DND-41 (cell line): ENCODE measurements at regions not wholly inside any gene's neighbourhood (a gene's known extent, or its start where the extent isn't known, plus 50 kb on each side); places are given as distances from the start of the nearest gene placed in this dataset.

Source experiments
- ATAC-seq: fragments of 200-7000 bp; cut with Tn5 transposase; 3 replicates; pipeline ENCODE4 v1.9.1; 2021; ENCODE audit warnings: low read depth; ENCODE audit not compliant: insufficient read depth
- DNase-seq: peaks from one replicate; pipeline ENCODE4 v3.0.0-alpha.2; 2020
- H2AFZ ChIP-seq: 2 replicates; pipeline ENCODE4 v1.6.0; 2012; ENCODE audit warnings: low read depth, low read length
- H3K27ac ChIP-seq: 2 replicates; pipeline ENCODE4 v1.5.1; 2012; ENCODE audit warnings: low read length, inconsistent platforms
- H3K27me3 ChIP-seq: fragments of 200-600 bp; sonication (generic); 2 replicates; pipeline ENCODE4 v1.6.0; 2012; ENCODE audit warnings: low read length, mild to moderate bottlenecking, inconsistent platforms; ENCODE audit not compliant: insufficient read depth, poor library complexity
- H3K36me3 ChIP-seq: 2 replicates; pipeline ENCODE4 v1.5.1; 2012; ENCODE audit warnings: low read length, inconsistent platforms; ENCODE audit not compliant: insufficient read depth
- H3K4me1 ChIP-seq: 2 replicates; pipeline ENCODE4 v1.5.1; 2012; ENCODE audit warnings: mild to moderate bottlenecking, low read length; ENCODE audit not compliant: insufficient read depth
- H3K4me2 ChIP-seq: 2 replicates; pipeline ENCODE4 v1.6.0; 2012; ENCODE audit warnings: mild to moderate bottlenecking, moderate library complexity, low read length, inconsistent platforms; ENCODE audit not compliant: insufficient read depth
- H3K4me3 ChIP-seq, 2 experiments: fragments of 200-600 bp in 1 of 2; shearing (Covaris generic) in 1 of 2; 2 replicates each; pipeline ENCODE4 v1.5.1; 2012 to 2016; ENCODE audit warnings: inconsistent platforms in 2 of 2, low read length in 2 of 2, mild to moderate bottlenecking in 2 of 2, low read depth in 1 of 2, moderate library complexity in 1 of 2
- H3K79me2 ChIP-seq: 2 replicates; pipeline ENCODE4 v1.6.0; 2012; ENCODE audit warnings: low read length, inconsistent platforms; ENCODE audit not compliant: insufficient read depth
- H3K9ac ChIP-seq: 2 replicates; pipeline ENCODE4 v1.6.0; 2012; ENCODE audit warnings: low read depth, mild to moderate bottlenecking, inconsistent platforms, low read length, moderate library complexity
- H3K9me3 ChIP-seq: 2 replicates; pipeline ENCODE4 v1.5.1; 2012; ENCODE audit warnings: low read length, moderate library complexity, mild to moderate bottlenecking, inconsistent platforms; ENCODE audit not compliant: insufficient read depth, severe bottlenecking
- H4K20me1 ChIP-seq: 2 replicates; pipeline ENCODE4 v1.6.0; 2012; ENCODE audit warnings: low read length; ENCODE audit not compliant: insufficient read depth
- EZH2 ChIP-seq: IDR thresholded peaks from 3 replicates; pipeline ENCODE4 v1.6.1; 2012; ENCODE audit warnings: borderline replicate concordance, low read depth, mild to moderate bottlenecking, moderate library complexity, low read length, inconsistent platforms; ENCODE audit not compliant: severe bottlenecking
- TF ChIP-seq, protein P1 (sequence below): IDR thresholded peaks from 2 replicates; pipeline ENCODE4 v1.5.1; 2012; ENCODE audit warnings: borderline replicate concordance, low read length, moderate library complexity, mild to moderate bottlenecking; ENCODE audit not compliant: poor library complexity, severe bottlenecking; ENCODE audit errors: extremely low read depth

GRCh38 chr2:180312542-180312941, 305.4 kb upstream of the CWC22 start:
- Histone ChIP-seq H3K27me3 (no peaks in the 10 kb centered on the region), H3K9ac (no peak overlapping the region), H3K4me3 (no peak overlapping the region), H3K9me3 (no peaks in the 10 kb centered on the region), H4K20me1 (no peaks in the 10 kb centered on the region), H3K27ac (no peak overlapping the region), H2AFZ (no peak overlapping the region), H3K4me1 (no peaks in the 10 kb centered on the region), H3K79me2 (no peaks in the 10 kb centered on the region), H3K4me2 (no peak overlapping the region), H3K36me3 (no peaks in the 10 kb centered on the region)
- ATAC-seq: no peak
- TF ChIP-seq, protein P1, sequence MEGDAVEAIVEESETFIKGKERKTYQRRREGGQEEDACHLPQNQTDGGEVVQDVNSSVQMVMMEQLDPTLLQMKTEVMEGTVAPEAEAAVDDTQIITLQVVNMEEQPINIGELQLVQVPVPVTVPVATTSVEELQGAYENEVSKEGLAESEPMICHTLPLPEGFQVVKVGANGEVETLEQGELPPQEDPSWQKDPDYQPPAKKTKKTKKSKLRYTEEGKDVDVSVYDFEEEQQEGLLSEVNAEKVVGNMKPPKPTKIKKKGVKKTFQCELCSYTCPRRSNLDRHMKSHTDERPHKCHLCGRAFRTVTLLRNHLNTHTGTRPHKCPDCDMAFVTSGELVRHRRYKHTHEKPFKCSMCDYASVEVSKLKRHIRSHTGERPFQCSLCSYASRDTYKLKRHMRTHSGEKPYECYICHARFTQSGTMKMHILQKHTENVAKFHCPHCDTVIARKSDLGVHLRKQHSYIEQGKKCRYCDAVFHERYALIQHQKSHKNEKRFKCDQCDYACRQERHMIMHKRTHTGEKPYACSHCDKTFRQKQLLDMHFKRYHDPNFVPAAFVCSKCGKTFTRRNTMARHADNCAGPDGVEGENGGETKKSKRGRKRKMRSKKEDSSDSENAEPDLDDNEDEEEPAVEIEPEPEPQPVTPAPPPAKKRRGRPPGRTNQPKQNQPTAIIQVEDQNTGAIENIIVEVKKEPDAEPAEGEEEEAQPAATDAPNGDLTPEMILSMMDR: no peak
- TF ChIP-seq EZH2: no peak
- DNase-seq: no peak

- Histone ChIP-seq H2AFZ (no peak overlapping the region), H4K20me1 (no peaks in the 10 kb centered on the region), H3K4me1 (no peaks in the 10 kb centered on the region), H3K36me3 (no peaks in the 10 kb centered on the region), H3K9ac (no peak overlapping the region), H3K27ac (no peak overlapping the region), H3K4me3 (no peak overlapping the region), H3K4me2 (no peak overlapping the region), H3K9me3 (no peaks in the 10 kb centered on the region), H3K79me2 (no peaks in the 10 kb centered on the region), H3K27me3 (no peaks in the 10 kb centered on the region)
- no peak for DNase-seq
- ATAC-seq: no peak
- no peak for TF ChIP-seq EZH2
- TF ChIP-seq, protein P1: no peak
Observed at GRCh38 chr2:180307096-180307495, 300.0 kb upstream of the CWC22 start.

GRCh38 chr2:180306346-180306745, 299.2 kb upstream of the CWC22 start:
- no peak overlapping the region for H3K4me2 ChIP-seq
- no peaks in the 10 kb centered on the region for H3K27me3 ChIP-seq
- no peak overlapping the region for H3K4me3 ChIP-seq
- H3K9ac ChIP-seq: no peak overlapping the region
- TF ChIP-seq EZH2: no peak
- TF ChIP-seq, protein P1: no peak
- no peak overlapping the region for H2AFZ ChIP-seq
- H4K20me1 ChIP-seq: no peaks in the 10 kb centered on the region
- no peak for ATAC-seq
- H3K79me2 ChIP-seq: no peaks in the 10 kb centered on the region
- no peaks in the 10 kb centered on the region for H3K36me3 ChIP-seq
- H3K9me3 ChIP-seq: no peaks in the 10 kb centered on the region
- H3K27ac ChIP-seq: no peak overlapping the region
- DNase-seq: no peak
- H3K4me1 ChIP-seq: no peaks in the 10 kb centered on the region
